ENCODE measurements at regions not wholly inside any gene's neighbourhood (a gene's known extent, or its start where the extent isn't known, plus 50 kb on each side); places are given as distances from the start of the nearest gene placed in this dataset.

GRCh38 chr17:77608431-77608830, 350.1 kb upstream of the TNRC6C start:
- TF ChIP-seq, protein P1, sequence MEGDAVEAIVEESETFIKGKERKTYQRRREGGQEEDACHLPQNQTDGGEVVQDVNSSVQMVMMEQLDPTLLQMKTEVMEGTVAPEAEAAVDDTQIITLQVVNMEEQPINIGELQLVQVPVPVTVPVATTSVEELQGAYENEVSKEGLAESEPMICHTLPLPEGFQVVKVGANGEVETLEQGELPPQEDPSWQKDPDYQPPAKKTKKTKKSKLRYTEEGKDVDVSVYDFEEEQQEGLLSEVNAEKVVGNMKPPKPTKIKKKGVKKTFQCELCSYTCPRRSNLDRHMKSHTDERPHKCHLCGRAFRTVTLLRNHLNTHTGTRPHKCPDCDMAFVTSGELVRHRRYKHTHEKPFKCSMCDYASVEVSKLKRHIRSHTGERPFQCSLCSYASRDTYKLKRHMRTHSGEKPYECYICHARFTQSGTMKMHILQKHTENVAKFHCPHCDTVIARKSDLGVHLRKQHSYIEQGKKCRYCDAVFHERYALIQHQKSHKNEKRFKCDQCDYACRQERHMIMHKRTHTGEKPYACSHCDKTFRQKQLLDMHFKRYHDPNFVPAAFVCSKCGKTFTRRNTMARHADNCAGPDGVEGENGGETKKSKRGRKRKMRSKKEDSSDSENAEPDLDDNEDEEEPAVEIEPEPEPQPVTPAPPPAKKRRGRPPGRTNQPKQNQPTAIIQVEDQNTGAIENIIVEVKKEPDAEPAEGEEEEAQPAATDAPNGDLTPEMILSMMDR (IDR thresholded peaks at IDR 0.05; ENCODE audit: low read depth, low read length) = no peak
- no peak for TF ChIP-seq EZH2phosphoT487 (IDR thresholded peaks at IDR 0.05; ENCODE audit: low read depth)

Data from OCI-LY3 (cell line).